ENCODE measurements at regions not wholly inside any gene's neighbourhood (a gene's known extent, or its start where the extent isn't known, plus 50 kb on each side); places are given as distances from the start of the nearest gene placed in this dataset.

- WGBS, 2 donors (ENCODE audit: low coverage in 1 of 2), result 30 to 50% methylated on average over 3 of the region's 3 CpGs
- Histone ChIP-seq H3K9me3 (no peaks in the 10 kb centered on the region), H3K27me3 (no peaks in the 10 kb centered on the region), H3K4me3 (no peak overlapping the region), H3K36me3 (no peaks in the 10 kb centered on the region), H3K4me1 (no peaks in the 10 kb centered on the region), H3K27ac (no peak overlapping the region)
- no peak for ATAC-seq
- TF ChIP-seq POLR2A (IDR thresholded peaks at IDR 0.05) (no peak), POLR2AphosphoS5 (IDR thresholded peaks at IDR 0.05) (no peak), CTCF (IDR thresholded peaks at IDR 0.05) (no peak), EP300 (IDR thresholded peaks at IDR 0.05) (no peak)
Measured at GRCh38 chr11:21927628-21928027, 265.3 kb upstream of the ANO5 start.

GRCh38 chr11:21928847-21929246, 264.0 kb upstream of the ANO5 start:
- Histone ChIP-seq H3K27me3 (no peaks in the 10 kb centered on the region), H3K4me3 (no peak overlapping the region), H3K36me3 (no peaks in the 10 kb centered on the region), H3K4me1 (no peaks in the 10 kb centered on the region), H3K9me3 (no peaks in the 10 kb centered on the region), H3K27ac (no peak overlapping the region)
- WGBS, 2 donors (ENCODE audit: low coverage in 1 of 2), result 53 to 67% methylated on average over 2 of the region's 2 CpGs
- TF ChIP-seq EP300 (IDR thresholded peaks at IDR 0.05), result no peak
- no peak for TF ChIP-seq POLR2A (IDR thresholded peaks at IDR 0.05)
- TF ChIP-seq CTCF (IDR thresholded peaks at IDR 0.05), result no peak
- TF ChIP-seq POLR2AphosphoS5 (IDR thresholded peaks at IDR 0.05), result no peak
- no peak for ATAC-seq

GRCh38 chr11:21930408-21930807, 262.5 kb upstream of the ANO5 start:
- no peak overlapping the region for H3K27ac ChIP-seq
- H3K27me3 ChIP-seq, result no peaks in the 10 kb centered on the region
- no peak overlapping the region for H3K4me3 ChIP-seq
- no peaks in the 10 kb centered on the region for H3K9me3 ChIP-seq
- no peaks in the 10 kb centered on the region for H3K4me1 ChIP-seq
- 63 to 96% methylated on average over 1 to 2 of the region's 2 CpGs for WGBS, 2 donors (ENCODE audit: low coverage in 1 of 2)
- H3K36me3 ChIP-seq, result no peaks in the 10 kb centered on the region
- TF ChIP-seq CTCF (IDR thresholded peaks at IDR 0.05) (no peak), POLR2A (IDR thresholded peaks at IDR 0.05) (no peak), EP300 (IDR thresholded peaks at IDR 0.05) (no peak), POLR2AphosphoS5 (IDR thresholded peaks at IDR 0.05) (no peak)
- no peak for ATAC-seq

GRCh38 chr11:21931436-21932101, 261.3 kb upstream of the ANO5 start:
- Histone ChIP-seq H3K4me1 (no peaks in the 10 kb centered on the region), H3K27me3 (no peaks in the 10 kb centered on the region), H3K36me3 (no peaks in the 10 kb centered on the region), H3K4me3 (no peak overlapping the region), H3K27ac (no peak overlapping the region), H3K9me3 (no peaks in the 10 kb centered on the region)
- TF ChIP-seq CTCF (IDR thresholded peaks at IDR 0.05) (no peak), POLR2AphosphoS5 (IDR thresholded peaks at IDR 0.05) (no peak), POLR2A (IDR thresholded peaks at IDR 0.05) (no peak), EP300 (IDR thresholded peaks at IDR 0.05) (no peak)
- 85 to 93% methylated on average over 6 to 11 of the region's 11 CpGs for WGBS, 2 donors (ENCODE audit: low coverage in 1 of 2)
- ATAC-seq, result no peak

GRCh38 chr11:21933095-21933494, 259.8 kb upstream of the ANO5 start:
- H3K36me3 ChIP-seq, result no peaks in the 10 kb centered on the region
- H3K4me3 ChIP-seq, result no peak overlapping the region
- no peak for TF ChIP-seq POLR2A (IDR thresholded peaks at IDR 0.05)
- TF ChIP-seq CTCF (IDR thresholded peaks at IDR 0.05), result peak in 1 of 4 experiments; percentile 22
- no peak for TF ChIP-seq EP300 (IDR thresholded peaks at IDR 0.05)
- no peaks in the 10 kb centered on the region for H3K27me3 ChIP-seq
- WGBS, 2 donors (ENCODE audit: low coverage in 1 of 2), result 60 to 62% methylated on average over 1 of the region's 1 CpG
- no peak for ATAC-seq
- H3K27ac ChIP-seq, result no peak overlapping the region
- no peaks in the 10 kb centered on the region for H3K4me1 ChIP-seq
- no peaks in the 10 kb centered on the region for H3K9me3 ChIP-seq
